ENCODE measurements at regions not wholly inside any gene's neighbourhood (a gene's known extent, or its start where the extent isn't known, plus 50 kb on each side); places are given as distances from the start of the nearest gene placed in this dataset.

- TF ChIP-seq CTCF (IDR thresholded peaks at IDR 0.05; ENCODE audit: insufficient read depth, low read length, missing control alignments) = no peak
- POLR2A ChIA-PET = no interaction called here
- no peak overlapping the region for H3K4me3 ChIP-seq (ENCODE audit: low read depth, low read length)
- CTCF ChIA-PET = no interaction called here
- DNase-seq (ENCODE audit: low read depth, low spot score) = no peak
Observed at GRCh38 chr17:73718362-73718761, 74.1 kb upstream of the SDK2 start.

GRCh38 chr17:73718912-73719311, 74.7 kb upstream of the SDK2 start:
- no peak overlapping the region for H3K4me3 ChIP-seq (ENCODE audit: low read depth, low read length)
- ChIA-PET POLR2A (no interaction called here), CTCF (no interaction called here)
- no peak for DNase-seq (ENCODE audit: low read depth, low spot score)
- TF ChIP-seq CTCF (IDR thresholded peaks at IDR 0.05; ENCODE audit: insufficient read depth, low read length, missing control alignments) = no peak

GRCh38 chr17:73719588-73720071, 75.4 kb upstream of the SDK2 start:
- POLR2A ChIA-PET = no interaction called here
- CTCF ChIA-PET = no interaction called here

GRCh38 chr17:73720187-73720834, 76.1 kb upstream of the SDK2 start:
- POLR2A ChIA-PET = no interaction called here
- no peak for TF ChIP-seq CTCF (IDR thresholded peaks at IDR 0.05; ENCODE audit: insufficient read depth, low read length, missing control alignments)
- CTCF ChIA-PET = no interaction called here
- DNase-seq (ENCODE audit: low read depth, low spot score) = no peak
- no peak overlapping the region for H3K4me3 ChIP-seq (ENCODE audit: low read depth, low read length)

More at GRCh38 chr17:73719588-73720071, 75.4 kb upstream of the SDK2 start:
- TF ChIP-seq CTCF (IDR thresholded peaks at IDR 0.05; ENCODE audit: insufficient read depth, low read length, missing control alignments) = no peak
- no peak overlapping the region for H3K4me3 ChIP-seq (ENCODE audit: low read depth, low read length)
- no peak for DNase-seq (ENCODE audit: low read depth, low spot score)

DNA sequence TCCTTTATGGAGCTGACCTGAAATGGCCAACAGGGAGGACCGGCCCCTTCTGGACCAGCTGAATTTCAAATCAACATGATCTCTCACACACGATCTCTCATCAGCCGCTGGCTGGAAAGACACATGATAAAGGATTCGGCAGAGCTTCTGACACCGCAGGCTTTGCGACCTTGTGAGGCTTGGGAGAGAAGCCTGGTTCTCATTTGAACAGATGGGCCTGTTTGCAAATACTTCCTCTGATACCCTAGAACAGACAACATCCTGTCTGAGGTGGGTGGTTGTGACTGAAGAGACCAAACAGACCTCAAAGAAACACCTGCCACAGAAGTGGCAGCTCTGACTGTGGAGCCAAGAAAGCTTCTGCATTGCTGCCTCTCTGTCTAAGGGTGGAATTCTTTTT, 77.9 kb upstream of the SDK2 start:
- CTCF ChIA-PET = interaction anchor here (0.9 to 1.6 kb wide), 2 partner anchors 11 to 13 kb away, joined by 3 to 5 read pairs; no protein-coding TSS in a partner anchor
- TF ChIP-seq CTCF (IDR thresholded peaks at IDR 0.05; ENCODE audit: insufficient read depth, low read length, missing control alignments) = no peak
- POLR2A ChIA-PET = no interaction called here
- DNase-seq (ENCODE audit: low read depth, low spot score) = no peak
- H3K4me3 ChIP-seq (ENCODE audit: low read depth, low read length) = no peak overlapping the region

DNA sequence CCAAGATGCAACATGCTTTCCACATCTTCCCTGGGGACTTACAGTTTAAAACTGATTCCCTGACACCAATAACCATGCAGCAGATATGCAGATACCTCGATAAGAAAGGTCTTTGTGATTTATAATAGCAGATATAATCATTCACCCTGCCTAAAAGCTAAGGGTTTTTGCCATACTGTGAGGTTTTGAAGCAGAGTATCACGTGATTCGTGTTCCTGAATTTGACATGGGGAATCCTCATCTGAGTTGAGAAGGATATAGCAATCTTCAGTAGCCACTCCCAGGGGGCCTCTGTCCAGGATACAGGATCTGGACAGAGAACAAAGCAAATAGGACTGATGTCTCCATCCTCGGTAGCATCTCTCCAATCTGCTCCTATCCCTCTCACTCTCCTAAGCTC, 79.1 kb upstream of the SDK2 start:
- DNase-seq (ENCODE audit: low read depth, low spot score) = no peak
- ChIA-PET CTCF (no interaction called here), POLR2A (no interaction called here)
- H3K4me3 ChIP-seq (ENCODE audit: low read depth, low read length) = no peak overlapping the region
- no peak for TF ChIP-seq CTCF (IDR thresholded peaks at IDR 0.05; ENCODE audit: insufficient read depth, low read length, missing control alignments)

Data from AG04449 (cell line).